A673 (cell line): ENCODE measurements at regions not wholly inside any gene's neighbourhood (a gene's known extent, or its start where the extent isn't known, plus 50 kb on each side); places are given as distances from the start of the nearest gene placed in this dataset.

Experiments
- BruUV-seq: library from RNA; stranded (reverse); fragments of 400-500 nt; replicated peaks from 2 replicates; lab custom pipeline; 2021; lab: Mats Ljungman, UMichigan
- CTCF ChIA-PET: fragments of 300-600 bp; sonication (Branson Sonifier 250); formaldehyde crosslinking; loops from one replicate; lab custom pipeline; 2022; ENCODE audit warnings: antibody characterized with exemption; lab: Charles Lee
- POLR2A ChIA-PET: fragments of 300-600 bp; sonication (Branson Sonifier 250); formaldehyde crosslinking; loops from one replicate; lab custom pipeline; 2022; ENCODE audit warnings: antibody characterized with exemption; ENCODE audit not compliant: low non-redundant PET; lab: Charles Lee
- DNase-seq: peaks from one replicate; pipeline ENCODE4 v3.0.0-alpha.2; 2015; ENCODE audit warnings: low spot score
- H3K27ac ChIP-seq: fragments of 200-600 bp; sonication (generic); 2 replicates; pipeline ENCODE4 v1.5.1; 2016; ENCODE audit warnings: mixed run types, low read depth, mild to moderate bottlenecking, mixed read lengths, antibody characterized with exemption, low read length; ENCODE audit not compliant: poor library complexity, severe bottlenecking
- H3K27me3 ChIP-seq: fragments of 200-600 bp; sonication (generic); replicated peaks from 2 replicates; pipeline ENCODE4 v1.6.1; 2017; ENCODE audit warnings: mixed run types, low read depth, mild to moderate bottlenecking, mixed read lengths, antibody characterized with exemption, low read length; ENCODE audit not compliant: insufficient read depth, poor library complexity
- H3K36me3 ChIP-seq: fragments of 200-600 bp; sonication (generic); 2 replicates; pipeline ENCODE4 v1.6.1; 2016; ENCODE audit warnings: mixed run types, mild to moderate bottlenecking, mixed read lengths, antibody characterized with exemption, low read length; ENCODE audit not compliant: insufficient read depth, poor library complexity, severe bottlenecking
- H3K4me1 ChIP-seq: fragments of 200-600 bp; sonication (generic); 2 replicates; pipeline ENCODE4 v1.6.1; 2017; ENCODE audit warnings: mixed run types, mild to moderate bottlenecking, mixed read lengths, antibody characterized with exemption, low read length; ENCODE audit not compliant: insufficient read depth, poor library complexity, severe bottlenecking
- H3K4me3 ChIP-seq: fragments of 200-600 bp; sonication (generic); 2 replicates; pipeline ENCODE4 v1.5.1; 2016; ENCODE audit warnings: low read depth, mixed run types, mild to moderate bottlenecking, mixed read lengths, low read length; ENCODE audit not compliant: poor library complexity, severe bottlenecking
- H3K9me3 ChIP-seq: fragments of 200-600 bp; sonication (generic); 2 replicates; pipeline ENCODE4 v1.6.1; 2016; ENCODE audit warnings: mixed run types, low read depth, mild to moderate bottlenecking, mixed read lengths, antibody characterized with exemption, low read length; ENCODE audit not compliant: poor library complexity, severe bottlenecking
- CTCF ChIP-seq: fragments of 300-800, 200-600 bp; sonication (generic); conservative IDR thresholded peaks from 2 replicates; pipeline ENCODE4 v1.5.1; 2017; ENCODE audit warnings: low read depth, mild to moderate bottlenecking, antibody characterized with exemption, low read length, moderate library complexity, mixed read lengths
- EZH2 ChIP-seq: fragments of 200-600 bp; sonication (generic); IDR thresholded peaks from 2 replicates; pipeline ENCODE4 v1.6.1; 2017; ENCODE audit warnings: borderline replicate concordance, low read depth, mild to moderate bottlenecking, mixed read lengths, antibody characterized with exemption, low read length; ENCODE audit not compliant: poor library complexity, severe bottlenecking
- intact Hi-C: fragments of 100-400 bp; cut with micrococcal nuclease; formaldehyde crosslinking; loops from one replicate; pipeline ENCODE4 v1.10.0; 2022; ENCODE audit not compliant: unreplicated experiment

- intact Hi-C loops, result no loop called here
- Histone ChIP-seq H3K9me3 (no peaks in the 10 kb centered on the region), H3K27me3 (no peaks in the 10 kb centered on the region), H3K36me3 (no peaks in the 10 kb centered on the region), H3K4me1 (no peaks in the 10 kb centered on the region), H3K27ac (no peak overlapping the region), H3K4me3 (no peak overlapping the region)
- ChIA-PET CTCF (no interaction called here), POLR2A (no interaction called here)
- no peak for DNase-seq
- BruUV-seq, result no TSS peak
- TF ChIP-seq CTCF (no peak), EZH2 (no peak)
Measured at GRCh38 chr9:74122661-74123060, 374.5 kb upstream of the RORB start.

GRCh38 chr9:74125941-74126340 is 371.2 kb upstream of the RORB start:
- Histone ChIP-seq H3K27me3 (no peaks in the 10 kb centered on the region), H3K4me1 (no peaks in the 10 kb centered on the region), H3K27ac (no peak overlapping the region), H3K9me3 (no peaks in the 10 kb centered on the region), H3K36me3 (no peaks in the 10 kb centered on the region), H3K4me3 (no peak overlapping the region)
- DNase-seq, result no peak
- no TSS peak for BruUV-seq
- ChIA-PET POLR2A (no interaction called here), CTCF (no interaction called here)
- TF ChIP-seq CTCF, result no peak
- no peak for TF ChIP-seq EZH2
- intact Hi-C loops, result no loop called here

GRCh38 chr9:74132986-74133385 is 364.1 kb upstream of the RORB start:
- Histone ChIP-seq H3K4me3 (no peak overlapping the region), H3K27me3 (no peaks in the 10 kb centered on the region), H3K4me1 (no peaks in the 10 kb centered on the region), H3K9me3 (no peaks in the 10 kb centered on the region), H3K36me3 (no peaks in the 10 kb centered on the region), H3K27ac (no peak overlapping the region)
- TF ChIP-seq EZH2, result no peak
- no peak for TF ChIP-seq CTCF
- no TSS peak for BruUV-seq
- ChIA-PET POLR2A (no interaction called here), CTCF (no interaction called here)
- intact Hi-C loops, result no loop called here
- no peak for DNase-seq
